Activated CD8-positive, alpha-beta T cell treated with anti-CD3 and anti-CD28 coated beads for 36 hours (primary cell): ENCODE measurements at regions not wholly inside any gene's neighbourhood (a gene's known extent, or its start where the extent isn't known, plus 50 kb on each side); places are given as distances from the start of the nearest gene placed in this dataset.

ENCODE experiments used
- ATAC-seq: fragments of 200-7000 bp; cut with Tn5 transposase; one replicate; pipeline ENCODE4 v1.10.0; 2021; ENCODE audit warnings: mild to moderate bottlenecking, moderate library complexity
- CTCF ChIA-PET: fragments of 350-600 bp; sonication (Branson Sonifier 250); formaldehyde crosslinking; loops from one replicate; lab custom pipeline; 2021; ENCODE audit warnings: antibody characterized with exemption; lab: Charles Lee
- POLR2A ChIA-PET: fragments of 350-600 bp; sonication (Branson Sonifier 250); formaldehyde crosslinking; loops from one replicate; lab custom pipeline; 2021; ENCODE audit warnings: antibody characterized with exemption; lab: Charles Lee
- DNase-seq: peaks from one replicate; pipeline ENCODE4 v3.0.0-alpha.2; 2020
- H3K27ac Mint-ChIP-seq: one replicate; pipeline ENCODE4 v1.8.0; 2021; ENCODE audit warnings: mild to moderate bottlenecking, mixed read lengths
- H3K27me3 Mint-ChIP-seq: one replicate; pipeline ENCODE4 v1.8.0; 2021; ENCODE audit warnings: mixed read lengths
- H3K36me3 Mint-ChIP-seq: one replicate; pipeline ENCODE4 v1.8.0; 2021; ENCODE audit warnings: low read depth, mixed read lengths
- H3K4me1 Mint-ChIP-seq: one replicate; pipeline ENCODE4 v1.8.0; 2021; ENCODE audit warnings: low read depth, mixed read lengths
- H3K4me3 Mint-ChIP-seq: one replicate; pipeline ENCODE4 v1.8.0; 2021; ENCODE audit warnings: mild to moderate bottlenecking, moderate library complexity, mixed read lengths
- H3K9me3 Mint-ChIP-seq: one replicate; pipeline ENCODE4 v1.8.0; 2021; ENCODE audit warnings: mixed read lengths
- CTCF ChIP-seq: fragments of 200-600 bp; IDR thresholded peaks from one replicate; pipeline ENCODE4 v1.8.0; 2022; ENCODE audit warnings: antibody characterized with exemption, mild to moderate bottlenecking
- intact Hi-C: fragments of 100-400 bp; cut with micrococcal nuclease; formaldehyde crosslinking; loops from one replicate; pipeline ENCODE4 v1.10.0; 2022

- intact Hi-C loops, result no loop called here
- peaks cover 19% of the 10 kb centered on the region for H3K9me3 Mint-ChIP-seq
- no peak for TF ChIP-seq CTCF
- no peak overlapping the region for H3K27ac Mint-ChIP-seq
- ATAC-seq (no peak), DNase-seq (no peak)
- no peaks in the 10 kb centered on the region for H3K27me3 Mint-ChIP-seq
- no peaks in the 10 kb centered on the region for H3K4me1 Mint-ChIP-seq
- no peaks in the 10 kb centered on the region for H3K36me3 Mint-ChIP-seq
- ChIA-PET CTCF (no interaction called here), POLR2A (no interaction called here)
- no peak overlapping the region for H3K4me3 Mint-ChIP-seq
Observed at GRCh38 chr6:85824329-85824728, 181.6 kb upstream of the SYNCRIP start.

GRCh38 chr6:85810558-85810957 lies 167.9 kb upstream of the SYNCRIP start:
- H3K36me3 Mint-ChIP-seq, result no peaks in the 10 kb centered on the region
- no peak overlapping the region for H3K4me3 Mint-ChIP-seq
- H3K27me3 Mint-ChIP-seq, result peaks cover 2% of the 10 kb centered on the region
- peaks cover 13% of the 10 kb centered on the region for H3K9me3 Mint-ChIP-seq
- ChIA-PET POLR2A (no interaction called here), CTCF (no interaction called here)
- H3K27ac Mint-ChIP-seq, result no peak overlapping the region
- no peaks in the 10 kb centered on the region for H3K4me1 Mint-ChIP-seq
- DNase-seq (no peak), ATAC-seq (no peak)
- no peak for TF ChIP-seq CTCF
- intact Hi-C loops, result no loop called here

GRCh38 chr6:85803721-85804120 lies 161.0 kb upstream of the SYNCRIP start:
- POLR2A ChIA-PET, result no interaction called here
- no peaks in the 10 kb centered on the region for H3K36me3 Mint-ChIP-seq
- CTCF ChIA-PET, result no interaction called here
- peaks cover 6% of the 10 kb centered on the region for H3K27me3 Mint-ChIP-seq
- ATAC-seq (no peak), DNase-seq (no peak)
- H3K4me1 Mint-ChIP-seq, result no peaks in the 10 kb centered on the region
- intact Hi-C loops, result no loop called here
- H3K9me3 Mint-ChIP-seq, result peaks cover 7% of the 10 kb centered on the region
- H3K27ac Mint-ChIP-seq, result no peak overlapping the region
- H3K4me3 Mint-ChIP-seq, result no peak overlapping the region
- no peak for TF ChIP-seq CTCF

GRCh38 chr6:85802162-85802561 lies 159.5 kb upstream of the SYNCRIP start:
- H3K9me3 Mint-ChIP-seq, result peaks cover 1% of the 10 kb centered on the region
- no peak for ATAC-seq
- POLR2A ChIA-PET, result no interaction called here
- no peak overlapping the region for H3K4me3 Mint-ChIP-seq
- no peaks in the 10 kb centered on the region for H3K36me3 Mint-ChIP-seq
- H3K27me3 Mint-ChIP-seq, result peaks cover 7% of the 10 kb centered on the region
- intact Hi-C loops, result no loop called here
- no peak overlapping the region for H3K27ac Mint-ChIP-seq
- DNase-seq, result no peak
- CTCF ChIA-PET, result no interaction called here
- no peaks in the 10 kb centered on the region for H3K4me1 Mint-ChIP-seq
- no peak for TF ChIP-seq CTCF

GRCh38 chr6:85798931-85799652 lies 156.4 kb upstream of the SYNCRIP start:
- ChIA-PET POLR2A (no interaction called here), CTCF (no interaction called here)
- TF ChIP-seq CTCF, result no peak
- Mint-ChIP-seq H3K9me3 (no peaks in the 10 kb centered on the region), H3K27me3 (peaks cover 3% of the 10 kb centered on the region), H3K4me1 (no peaks in the 10 kb centered on the region), H3K27ac (no peak overlapping the region), H3K36me3 (no peaks in the 10 kb centered on the region), H3K4me3 (no peak overlapping the region)
- DNase-seq (no peak), ATAC-seq (no peak)
- intact Hi-C loops, result no loop called here
